H1 (cell line): ENCODE measurements at regions not wholly inside any gene's neighbourhood (a gene's known extent, or its start where the extent isn't known, plus 50 kb on each side); places are given as distances from the start of the nearest gene placed in this dataset.
A peak's percentile ranks its signal among the peaks of the same experiment; 100 is the strongest.

ENCODE experiments used
- CTCF ChIA-PET: fragments of 300-600 bp; sonication (Branson Sonifier 250); formaldehyde crosslinking; loops from one replicate; lab custom pipeline; 2021; ENCODE audit not compliant: partially characterized antibody; lab: Charles Lee
- POLR2A ChIA-PET: fragments of 300-600 bp; sonication (Branson Sonifier 250); formaldehyde crosslinking; loops from one replicate; lab custom pipeline; 2021; ENCODE audit warnings: inconsistent platforms; ENCODE audit not compliant: partially characterized antibody; lab: Charles Lee
- DNase-seq, 2 experiments: peaks; one replicate each; pipeline versions ENCODE4 v3.0.0 to v3.0.0-alpha.2; 2010 to 2022; ENCODE audit warnings: low spot score in 2 of 2, low read depth in 1 of 2, mixed read lengths in 1 of 2
- FAIRE-seq: peaks from 2 replicates; lab custom pipeline; 2011; peaks lifted over from hg19 to GRCh38; lab: Jason Lieb, UNC
- H2AFZ ChIP-seq: 2 replicates; pipeline ENCODE4 v1.8.1; 2012; ENCODE audit warnings: low read length, inconsistent platforms
- H2AK5ac ChIP-seq: 2 replicates; pipeline ENCODE4 v1.6.1; 2013; ENCODE audit warnings: low read depth, low read length
- H2BK120ac ChIP-seq: replicated peaks from 2 replicates; pipeline ENCODE3; 2013; ENCODE audit warnings: low read depth, low read length, inconsistent platforms
- H2BK12ac ChIP-seq: 2 replicates; pipeline ENCODE4 v1.6.1; 2013; ENCODE audit warnings: low read depth, low read length
- H2BK15ac ChIP-seq: 2 replicates; pipeline ENCODE4 v1.6.1; 2013; ENCODE audit warnings: low read length
- H2BK20ac ChIP-seq: 2 replicates; pipeline ENCODE4 v1.6.1; 2013; ENCODE audit warnings: low read length
- H2BK5ac ChIP-seq: 2 replicates; pipeline ENCODE4 v1.6.1; 2013; ENCODE audit warnings: low read depth, low read length
- H3K14ac ChIP-seq: 2 replicates; pipeline ENCODE4 v1.6.1; 2013; ENCODE audit warnings: inconsistent platforms; ENCODE audit not compliant: insufficient read length
- H3K18ac ChIP-seq: 2 replicates; pipeline ENCODE4 v1.6.1; 2013; ENCODE audit warnings: low read length; ENCODE audit errors: extremely low read depth
- H3K23ac ChIP-seq: 2 replicates; pipeline ENCODE4 v1.6.1; 2013; ENCODE audit warnings: inconsistent platforms; ENCODE audit not compliant: insufficient read length
- H3K23me2 ChIP-seq: 2 replicates; pipeline ENCODE4 v1.6.1; 2013; ENCODE audit warnings: low read depth, low read length
- H3K27ac ChIP-seq: 2 replicates; pipeline ENCODE4 v1.6.1; 2011; ENCODE audit warnings: low read depth, low read length, inconsistent platforms
- H3K27me3 ChIP-seq, 4 experiments: replicated peaks in 1 of 4; 1 replicate in 1 of 4; 2 replicates in 3 of 4; pipeline versions ENCODE4 v1.6.1 to v1.8.1; 2011 to 2013; ENCODE audit warnings: low read length in 3 of 4, mild to moderate bottlenecking in 3 of 4, inconsistent platforms in 2 of 4, mixed read lengths in 2 of 4, moderate library complexity in 1 of 4; ENCODE audit not compliant: control insufficient read depth in 3 of 4, insufficient read depth in 3 of 4; ENCODE audit errors: extremely low read depth in 1 of 4
- H3K36me3 ChIP-seq, 4 experiments: 2 replicates each; pipeline versions ENCODE4 v1.6.1 to v1.8.1; 2011 to 2013; ENCODE audit warnings: mild to moderate bottlenecking in 4 of 4, low read length in 3 of 4, moderate library complexity in 2 of 4, control low read depth in 1 of 4, inconsistent platforms in 1 of 4; ENCODE audit not compliant: insufficient read depth in 4 of 4, control insufficient read depth in 2 of 4
- H3K4ac ChIP-seq: replicated peaks from 2 replicates; pipeline ENCODE3; 2013; ENCODE audit warnings: low read length, low read depth, mixed read lengths, inconsistent platforms; ENCODE audit not compliant: insufficient read length
- H3K4me1 ChIP-seq, 4 experiments: replicated peaks in 1 of 4; 1 replicate in 1 of 4; 2 replicates in 3 of 4; pipeline versions ENCODE4 v1.6.1 to v1.8.1; 2011 to 2013; ENCODE audit warnings: low read length in 3 of 4, inconsistent platforms in 2 of 4, mixed read lengths in 1 of 4; ENCODE audit not compliant: insufficient read depth in 4 of 4, control insufficient read depth in 3 of 4
- H3K4me2 ChIP-seq, 2 experiments: 2 replicates each; pipeline versions ENCODE4 v1.6.1 to v1.8.1; 2011 to 2013; ENCODE audit warnings: low read depth in 2 of 2, low read length in 2 of 2, control low read depth in 1 of 2, inconsistent platforms in 1 of 2, mild to moderate bottlenecking in 1 of 2; ENCODE audit not compliant: insufficient read depth in 1 of 2
- H3K4me3 ChIP-seq, 4 experiments: fragments of 200-600, 300-600 bp in 1 of 4; sonication (generic), shearing (Covaris generic), sonication (Bioruptor Twin) in 1 of 4; 2 replicates each; pipeline versions ENCODE4 v1.5.1 to v1.8.1; 2011 to 2016; ENCODE audit warnings: low read length in 4 of 4, low read depth in 3 of 4, control low read depth in 2 of 4, inconsistent platforms in 2 of 4, mild to moderate bottlenecking in 2 of 4, mixed read lengths in 1 of 4, moderate library complexity in 1 of 4; ENCODE audit not compliant: insufficient read depth in 2 of 4; ENCODE audit errors: extremely low read depth in 1 of 4
- H3K56ac ChIP-seq: replicated peaks from 2 replicates; pipeline ENCODE3; 2013; ENCODE audit warnings: low read depth, mild to moderate bottlenecking, mixed read lengths, low read length, inconsistent platforms; ENCODE audit not compliant: insufficient read length
- H3K79me1 ChIP-seq: 2 replicates; pipeline ENCODE4 v1.6.1; 2013; ENCODE audit warnings: low read depth, low read length, control low read depth
- H3K79me2 ChIP-seq, 2 experiments: 2 replicates each; pipeline versions ENCODE4 v1.6.1 to v1.8.1; 2012 to 2013; ENCODE audit warnings: low read length in 2 of 2, mild to moderate bottlenecking in 2 of 2, inconsistent platforms in 1 of 2; ENCODE audit not compliant: insufficient read depth in 2 of 2, control insufficient read depth in 1 of 2
- H3K9ac ChIP-seq, 4 experiments: replicated peaks in 1 of 4; 1 replicate in 1 of 4; 2 replicates in 3 of 4; pipeline versions ENCODE4 v1.6.1 to v1.8.1; 2011 to 2013; ENCODE audit warnings: low read depth in 3 of 4, low read length in 3 of 4, control low read depth in 2 of 4, mild to moderate bottlenecking in 2 of 4, moderate library complexity in 2 of 4, inconsistent platforms in 1 of 4; ENCODE audit errors: extremely low read depth in 1 of 4
- H3K9me3 ChIP-seq, 2 experiments: 2 replicates each; pipeline versions ENCODE4 v1.6.1 to v1.8.1; 2012 to 2013; ENCODE audit warnings: mild to moderate bottlenecking in 2 of 2, moderate library complexity in 2 of 2, control low read depth in 1 of 2, inconsistent platforms in 1 of 2, low read depth in 1 of 2, low read length in 1 of 2, mixed read lengths in 1 of 2; ENCODE audit not compliant: insufficient read depth in 2 of 2
- H4K20me1 ChIP-seq, 2 experiments: replicated peaks in 1 of 2; 2 replicates each; pipeline versions ENCODE3 to v1.8.1; 2011 to 2013; ENCODE audit warnings: inconsistent platforms in 2 of 2, low read length in 2 of 2, mild to moderate bottlenecking in 1 of 2; ENCODE audit not compliant: insufficient read depth in 2 of 2, control insufficient read depth in 1 of 2
- H4K5ac ChIP-seq: 2 replicates; pipeline ENCODE4 v1.6.1; 2013; ENCODE audit warnings: low read length, low read depth, mixed read lengths, inconsistent platforms; ENCODE audit not compliant: insufficient read length
- H4K8ac ChIP-seq: 2 replicates; pipeline ENCODE4 v1.8.0; 2013; ENCODE audit warnings: mild to moderate bottlenecking, moderate library complexity, low read length, inconsistent platforms; ENCODE audit not compliant: insufficient read depth; ENCODE audit errors: extremely low read depth
- H4K91ac ChIP-seq: replicated peaks from 2 replicates; pipeline ENCODE3; 2013; ENCODE audit warnings: low read length, mixed read lengths, inconsistent platforms; ENCODE audit not compliant: insufficient read length
- BRCA1 ChIP-seq: IDR thresholded peaks from 2 replicates; pipeline ENCODE4 v1.6.1; 2012; ENCODE audit warnings: low read depth, low read length, improper control_type of control experiment
- CBX8 ChIP-seq: fragments of 300-800, 300-1000 bp; sonication (generic); IDR thresholded peaks from 2 replicates; pipeline ENCODE4 v1.7.1; 2016; ENCODE audit warnings: low read depth, low read length, borderline replicate concordance
- CREB1 ChIP-seq: IDR thresholded peaks from 2 replicates; pipeline ENCODE4 v1.6.1; 2012; ENCODE audit warnings: inconsistent platforms
- KDM5A ChIP-seq: fragments of 200-600 bp; IDR thresholded peaks from 2 replicates; pipeline ENCODE4 v1.7.1; 2012; ENCODE audit warnings: mild to moderate bottlenecking, low read length, inconsistent platforms, mixed read lengths
- POLR2AphosphoS5 ChIP-seq: IDR thresholded peaks from 2 replicates; pipeline ENCODE4 v1.6.1; 2011; ENCODE audit warnings: low read depth, low read length
- RAD21 ChIP-seq, 2 experiments: IDR thresholded peaks in 1 of 2; conservative IDR thresholded peaks in 1 of 2; 2 replicates each; pipeline ENCODE4 v1.6.1; 2011; ENCODE audit warnings: low read depth in 2 of 2, low read length in 2 of 2, improper control_type of control experiment in 1 of 2, inconsistent platforms in 1 of 2, mild to moderate bottlenecking in 1 of 2, moderate library complexity in 1 of 2
- RBBP5 ChIP-seq: IDR thresholded peaks from 2 replicates; pipeline ENCODE4 v1.7.1; 2012; ENCODE audit warnings: low read depth, mild to moderate bottlenecking, inconsistent platforms, low read length, moderate library complexity, borderline replicate concordance
- RFX5 ChIP-seq: IDR thresholded peaks from 2 replicates; pipeline ENCODE4 v1.6.1; 2011; ENCODE audit warnings: low read depth, low read length, improper control_type of control experiment, borderline replicate concordance
- SIX5 ChIP-seq: IDR thresholded peaks from 2 replicates; pipeline ENCODE4 v1.6.1; 2011; ENCODE audit warnings: mild to moderate bottlenecking, low read depth, low read length
- SP2 ChIP-seq: IDR thresholded peaks from 2 replicates; pipeline ENCODE4 v1.6.1; 2012; ENCODE audit warnings: mild to moderate bottlenecking, low read length, inconsistent platforms
- TAF1 ChIP-seq: IDR thresholded peaks from 2 replicates; pipeline ENCODE4 v1.6.1; 2011; ENCODE audit warnings: mild to moderate bottlenecking, low read depth, low read length
- WGBS, 2 experiments: shearing (Covaris generic) in 1 of 2; methylation state at CpG; one replicate each; pipeline versions ENCODE4 v1.1.6 to v1.1.7; 2013 to 2015; ENCODE audit warnings: low lambda C conversion rate in 2 of 2, mixed read lengths in 2 of 2, inconsistent platforms in 1 of 2, low coverage in 1 of 2, missing lambda C conversion rate in 1 of 2; ENCODE audit not compliant: insufficient replicate concordance in 2 of 2, insufficient coverage in 1 of 2, insufficient read length in 1 of 2; ENCODE audit errors: extremely low coverage in 1 of 2, missing lambda C conversion rate in 1 of 2; 5-methylcytosine and 5-hydroxymethylcytosine counted together
- TF ChIP-seq, protein P1 (sequence below): IDR thresholded peaks from 2 replicates; pipeline ENCODE4 v1.6.1; 2011; ENCODE audit warnings: low read depth, mild to moderate bottlenecking, low read length; ENCODE audit not compliant: insufficient read depth

DNA sequence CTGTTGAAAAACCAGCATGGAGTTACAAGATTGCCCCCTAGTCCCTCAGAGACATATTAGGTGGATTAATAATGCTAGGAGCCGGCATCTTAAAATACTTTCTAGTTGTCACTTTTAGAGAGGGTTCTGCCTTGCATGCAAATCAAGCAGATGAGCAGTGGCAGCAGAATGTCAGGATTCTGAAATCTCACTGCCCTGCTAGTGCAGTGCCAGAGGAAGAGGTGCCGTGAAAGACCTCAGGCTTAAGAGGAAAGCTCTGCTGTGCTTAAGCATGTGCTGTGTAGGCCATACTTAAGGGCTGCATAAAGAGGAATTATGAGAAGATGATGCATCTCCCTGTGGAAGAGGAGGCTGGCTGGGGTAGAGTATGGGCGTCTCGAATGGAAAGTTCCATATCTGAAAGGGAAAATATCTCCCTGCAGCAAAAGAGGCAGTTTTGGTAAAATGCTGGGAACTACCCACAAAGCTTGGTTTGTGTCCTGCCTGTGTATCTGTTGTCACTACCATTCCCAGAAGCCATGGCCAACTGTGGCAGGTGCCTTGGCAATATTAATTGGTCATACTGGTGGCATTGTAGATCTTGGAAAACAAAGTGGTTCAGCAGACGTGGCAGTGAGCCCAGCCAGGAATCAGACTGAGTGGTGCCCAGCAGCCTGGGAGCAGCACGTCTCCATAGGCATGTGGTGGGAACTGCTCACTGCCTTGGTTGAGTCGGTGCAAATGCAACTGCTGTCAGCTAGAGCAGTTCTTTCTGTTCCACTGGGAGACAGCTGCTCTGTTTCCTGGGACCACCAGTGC lies 131.9 kb downstream of the EVA1A start:
- ChIA-PET CTCF (interaction anchor here (1.0 to 1.6 kb wide), 3 partner anchors 229 to 355 kb away, joined by 3 to 4 read pairs (median 3); no protein-coding TSS in a partner anchor), POLR2A (no interaction called here)
- H3K14ac ChIP-seq, result no peak overlapping the region
- no peak overlapping the region for H2AFZ ChIP-seq
- no peaks in the 10 kb centered on the region; the same call in 1 of the 2 replicates for H3K23me2 ChIP-seq
- peak overlapping the region; percentile 40; the same call in 1 of the 2 replicates for H3K18ac ChIP-seq
- no peaks in the 10 kb centered on the region for H3K79me1 ChIP-seq
- H3K27ac ChIP-seq, result no peak overlapping the region
- peak overlapping the region; percentile 22; the same call in 1 of the 2 replicates for H2BK5ac ChIP-seq
- peaks cover 4 to 20% (median 7%) of the 10 kb centered on the region in 4 experiments; a peak in 6 of 7 replicates for H3K4me1 ChIP-seq
- 90% methylated on average over 7 of the region's 7 CpGs; no CpG with 5 or more reads in 1 of the 2 experiments for WGBS, 2 experiments
- H3K9me3 ChIP-seq, result no peaks in the 10 kb centered on the region
- H2BK12ac ChIP-seq, result peak overlapping the region; percentile 27; the same call in 1 of the 2 replicates
- H2BK120ac ChIP-seq, result peak overlapping the region; percentile 51
- no peak overlapping the region for H3K56ac ChIP-seq
- H4K5ac ChIP-seq, result no peak overlapping the region
- H3K4me3 ChIP-seq, result no peak overlapping the region
- H3K79me2 ChIP-seq, result no peaks in the 10 kb centered on the region
- H3K9ac ChIP-seq, result no peak overlapping the region
- H2BK15ac ChIP-seq, result 0 out of 2 replicates have a peak overlapping the region, but pooled peaks have one; percentile 7
- 0 out of 2 replicates have a peak overlapping the region, but pooled peaks have one; percentile 5 for H2AK5ac ChIP-seq
- H3K4ac ChIP-seq, result no peak overlapping the region
- H3K4me2 ChIP-seq, result no peak overlapping the region
- H2BK20ac ChIP-seq, result peak overlapping the region; percentile 53
- no peaks in the 10 kb centered on the region for H3K27me3 ChIP-seq
- no peaks in the 10 kb centered on the region for H4K20me1 ChIP-seq
- H4K91ac ChIP-seq, result peak overlapping the region; percentile 34
- no peak for FAIRE-seq
- no peaks in the 10 kb centered on the region for H3K36me3 ChIP-seq
- H4K8ac ChIP-seq, result no peak overlapping the region
- no peak for DNase-seq
- H3K23ac ChIP-seq, result no peak overlapping the region
- TF ChIP-seq RAD21 (IDR thresholded peaks at IDR 0.05 in 1 of 2, conservative IDR thresholded peaks at IDR 0.05 in 1 of 2; ENCODE audit: low read depth in 2 of 2, low read length in 2 of 2) (no peak), RBBP5 (no peak), POLR2AphosphoS5 (no peak), KDM5A (no peak), SP2 (no peak), CBX8 (no peak), BRCA1 (no peak), TAF1 (no peak), RFX5 (no peak), SIX5 (no peak), CREB1 (no peak)
- TF ChIP-seq, protein P1, sequence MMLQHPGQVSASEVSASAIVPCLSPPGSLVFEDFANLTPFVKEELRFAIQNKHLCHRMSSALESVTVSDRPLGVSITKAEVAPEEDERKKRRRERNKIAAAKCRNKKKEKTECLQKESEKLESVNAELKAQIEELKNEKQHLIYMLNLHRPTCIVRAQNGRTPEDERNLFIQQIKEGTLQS, result no peak
